Fibroblast of the conjunctiva (primary cell): ENCODE measurements at regions not wholly inside any gene's neighbourhood (a gene's known extent, or its start where the extent isn't known, plus 50 kb on each side); places are given as distances from the start of the nearest gene placed in this dataset.
A peak's percentile ranks its signal among the peaks of the same experiment; 100 is the strongest.
"Not testable (repeated sequence)": the region's sequence is repeated elsewhere in the genome, so short reads cannot be mapped to it uniquely, and the experiment has no call there.

Experiments used
- DNase-seq: peaks from one replicate; pipeline ENCODE4 v3.0.0-alpha.2; 2010; ENCODE audit warnings: low read depth

- no peak for DNase-seq
Observed at GRCh38 chr1:100597061-100597741, 59.3 kb downstream of the GPR88 start.

GRCh38 chr1:100597784-100598183 is 59.8 kb downstream of the GPR88 start:
- no peak for DNase-seq

DNA sequence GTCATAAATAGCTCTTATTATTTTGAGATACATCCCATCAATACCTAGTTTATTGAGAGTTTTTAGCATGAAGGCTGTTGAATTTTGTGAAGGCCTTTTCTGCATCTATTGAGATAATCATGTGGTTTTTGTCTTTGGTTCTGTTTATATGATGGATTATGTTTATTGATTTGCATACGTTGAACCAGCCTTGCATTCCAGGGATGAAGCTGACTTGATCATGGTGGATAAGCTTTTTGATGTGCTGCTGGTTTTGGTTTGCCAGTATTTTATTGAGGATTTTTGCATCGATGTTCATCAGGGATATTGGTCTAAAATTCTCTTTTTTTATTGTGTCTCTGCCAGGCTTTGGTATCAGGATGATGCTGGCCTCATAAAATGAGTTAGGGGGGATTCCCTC is 62.4 kb downstream of the GPR88 start:
- not testable (repeated sequence) for DNase-seq

DNA sequence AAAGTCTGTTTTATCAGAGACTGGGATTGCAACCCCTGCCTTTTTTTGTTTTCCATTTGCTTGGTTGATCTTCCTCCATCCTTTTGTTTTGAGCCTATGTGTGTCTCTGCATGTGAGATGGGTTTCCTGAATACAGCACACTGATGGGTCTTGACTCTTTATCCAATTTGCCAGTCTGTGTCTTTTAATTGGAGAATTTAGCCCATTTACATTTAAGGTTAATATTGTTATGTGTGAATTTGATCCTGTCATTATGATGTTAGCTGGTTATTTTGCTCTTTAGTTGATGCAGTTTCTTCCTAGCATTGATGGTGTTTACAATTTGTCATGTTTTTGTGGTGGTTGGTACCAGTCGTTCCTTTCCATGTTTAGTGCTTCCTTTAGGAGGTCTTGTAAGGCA is 64.1 kb downstream of the GPR88 start:
- not testable (repeated sequence) for DNase-seq

DNA sequence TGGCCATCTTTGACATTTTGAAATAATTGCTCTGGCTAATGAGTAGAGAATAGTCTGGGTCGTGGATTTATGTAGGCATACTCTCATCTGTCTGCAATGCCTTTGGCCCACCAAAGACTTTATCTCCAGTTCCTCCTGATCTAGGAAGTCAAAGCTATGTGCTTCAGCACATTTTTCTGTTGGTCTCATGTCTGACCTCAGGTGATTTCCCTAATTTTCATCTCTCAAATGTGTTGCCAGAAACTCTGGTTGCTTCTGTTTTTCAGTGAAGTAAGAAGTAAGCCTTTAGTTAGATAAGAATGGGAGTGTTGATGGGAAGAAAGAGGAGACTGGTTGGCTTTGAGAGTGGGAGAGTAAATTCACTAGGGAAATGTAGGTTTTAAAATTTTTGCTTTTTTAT is 66.4 kb downstream of the GPR88 start:
- DNase-seq = no peak

DNA sequence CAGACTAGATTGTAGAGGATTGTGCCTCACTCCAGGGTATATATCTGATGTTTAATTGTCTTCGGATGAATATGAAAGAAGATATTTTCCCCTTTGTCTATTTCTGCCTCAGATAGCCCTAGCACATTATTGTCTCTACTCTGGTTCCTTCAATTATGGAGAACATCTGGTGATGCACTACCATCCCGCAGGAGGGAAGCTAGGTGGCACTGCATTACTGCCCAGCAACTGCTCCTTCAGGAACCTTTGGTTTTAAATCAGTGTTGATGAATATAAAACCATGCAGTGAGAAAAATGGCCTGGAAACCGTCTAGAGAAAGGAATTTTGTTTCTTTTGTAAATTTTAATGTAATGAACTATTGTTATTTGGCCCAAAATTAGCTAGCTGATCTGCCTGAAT is 68.5 kb downstream of the GPR88 start:
- peak; percentile 53 for DNase-seq

GRCh38 chr1:100607628-100608240 is 69.8 kb downstream of the GPR88 start:
- no peak for DNase-seq

DNA sequence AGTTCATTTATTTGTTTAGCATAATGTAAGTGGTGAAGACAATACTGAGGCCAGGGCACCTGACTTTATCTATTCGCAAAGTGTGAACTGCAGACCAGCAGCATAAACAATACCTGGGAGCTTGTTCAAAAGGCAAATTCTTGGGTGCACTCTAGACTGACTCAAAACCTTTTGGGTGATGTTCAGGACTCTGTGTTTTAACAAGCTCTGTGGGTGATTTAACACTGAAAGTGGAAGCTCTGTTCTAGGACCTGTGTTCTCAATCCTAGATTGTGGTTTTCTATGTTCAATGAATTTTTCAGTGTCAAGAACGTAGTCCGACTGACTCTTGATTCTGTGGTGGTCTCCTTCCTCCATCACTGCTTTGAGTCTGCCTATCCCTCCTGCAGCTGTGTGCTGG is 71.9 kb downstream of the GPR88 start:
- DNase-seq = no peak

GRCh38 chr1:100611086-100611485 is 73.1 kb downstream of the GPR88 start:
- DNase-seq = no peak

DNA sequence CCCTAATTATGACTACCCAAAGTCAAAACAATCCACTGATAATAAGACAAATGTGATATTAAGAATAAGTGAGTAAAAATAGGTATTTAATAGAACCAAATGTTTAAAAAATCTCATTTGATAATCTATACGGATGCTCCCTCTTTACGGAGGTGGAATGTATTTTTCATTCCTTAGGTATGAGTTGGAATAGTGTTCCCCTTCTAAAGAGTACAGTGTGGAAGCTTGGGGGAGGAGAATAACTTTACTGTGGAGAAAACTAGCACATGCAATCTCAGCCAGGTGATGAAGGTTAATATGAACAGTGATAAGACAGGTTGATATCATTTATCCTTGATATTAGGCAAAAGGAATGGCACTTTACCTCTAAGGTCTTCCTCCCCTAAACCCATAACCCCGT is 74.6 kb downstream of the GPR88 start:
- DNase-seq = no peak

DNA sequence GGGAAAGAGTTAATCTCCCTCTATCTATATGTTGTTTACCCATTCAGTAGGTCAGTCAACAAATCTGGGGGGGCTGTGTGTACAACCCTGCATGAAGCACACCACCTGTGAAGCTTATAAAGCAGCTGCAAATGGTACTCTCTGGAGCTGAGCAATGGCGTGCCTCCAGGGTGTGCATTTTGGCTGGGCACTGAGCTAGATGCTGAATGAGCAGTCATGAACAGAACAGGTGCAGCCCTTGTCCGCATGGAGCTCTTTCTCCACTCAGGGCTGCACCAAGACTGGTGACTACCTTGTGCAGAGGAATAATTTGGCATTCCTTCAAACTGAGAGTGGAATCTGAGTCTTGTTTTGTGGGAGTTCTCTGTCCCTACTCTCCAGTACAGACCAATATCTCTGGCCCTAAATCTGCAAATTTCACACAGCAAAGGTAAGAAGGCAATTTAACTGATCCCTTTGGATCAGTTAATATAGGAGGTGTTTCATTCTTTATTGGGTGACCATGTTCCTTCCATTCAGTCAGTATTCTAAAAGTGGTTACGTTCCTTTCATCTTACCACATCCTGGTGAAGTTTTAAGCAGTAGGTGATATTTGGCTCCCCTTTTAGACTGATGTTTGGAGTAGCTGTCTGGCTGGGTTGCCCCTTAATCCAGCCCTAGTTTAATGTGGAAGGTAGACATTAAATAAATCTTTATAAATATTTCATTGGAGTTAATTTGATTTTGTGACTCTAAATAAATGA is 76.0 kb downstream of the GPR88 start:
- no peak for DNase-seq

GRCh38 chr1:100614570-100614969 is 76.6 kb downstream of the GPR88 start:
- no peak for DNase-seq

- DNase-seq = no peak
Observed at GRCh38 chr1:100615686-100616085, 77.7 kb downstream of the GPR88 start.

GRCh38 chr1:100616121-100616621 is 78.2 kb downstream of the GPR88 start:
- no peak for DNase-seq

- peak; percentile 92 for DNase-seq
Observed at GRCh38 chr1:100622037-100622436, 84.1 kb downstream of the GPR88 start.

DNA sequence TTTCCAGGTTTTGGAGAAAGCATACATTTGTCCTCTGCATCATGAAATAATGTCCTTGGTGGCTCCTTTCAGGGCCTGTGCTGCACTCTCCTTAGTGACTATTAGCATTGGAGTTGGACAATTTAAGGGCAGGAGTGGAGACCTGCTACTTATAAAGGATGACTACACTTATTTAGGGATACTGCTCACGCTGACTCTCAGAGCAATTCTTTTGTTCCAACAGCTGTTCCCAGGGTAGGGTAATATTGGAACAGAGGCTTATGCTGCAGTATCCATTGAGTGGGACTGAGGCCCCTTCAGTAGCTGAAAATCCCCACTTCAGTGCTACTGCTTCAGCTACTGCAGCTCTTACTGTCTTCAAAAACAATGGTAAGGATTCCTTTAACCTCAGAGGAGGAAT is 84.6 kb downstream of the GPR88 start:
- DNase-seq = no peak

DNA sequence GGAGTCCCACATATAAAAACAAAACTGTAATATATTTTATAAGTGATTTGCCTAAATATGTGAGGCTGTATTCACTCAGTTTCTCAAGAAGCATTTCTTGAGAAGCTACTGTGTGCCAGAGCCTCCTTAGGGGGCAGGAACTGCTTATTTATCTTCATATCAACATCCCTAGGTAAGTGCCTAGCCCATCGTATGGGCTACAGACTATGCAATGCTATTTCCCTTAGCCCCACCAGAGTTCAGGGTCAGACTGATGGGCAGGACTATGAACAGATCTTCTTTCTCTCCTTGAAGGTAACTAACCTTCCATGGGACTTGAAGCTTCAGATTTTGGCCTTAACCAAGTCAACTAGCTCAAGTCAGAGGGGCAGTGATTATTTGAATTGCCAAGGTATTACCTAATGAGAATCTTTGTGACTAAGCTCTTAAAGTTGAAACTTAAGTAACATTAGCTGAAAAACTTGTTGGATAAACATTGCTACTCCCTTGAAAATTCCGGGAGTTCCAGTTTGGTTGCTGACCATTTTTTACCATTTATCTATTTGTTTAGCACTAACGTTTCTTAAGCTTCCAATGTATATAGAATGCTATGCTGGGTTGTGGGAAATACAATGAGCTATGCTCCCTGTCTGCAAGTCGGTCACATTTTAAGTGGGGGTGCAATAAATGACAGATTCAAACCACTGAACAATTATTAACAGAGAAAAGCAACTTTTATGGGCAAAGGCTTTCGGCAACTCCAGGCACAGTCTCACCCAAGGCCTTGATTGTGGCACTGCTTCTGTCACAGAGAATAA is 85.2 kb downstream of the GPR88 start:
- DNase-seq = no peak

DNA sequence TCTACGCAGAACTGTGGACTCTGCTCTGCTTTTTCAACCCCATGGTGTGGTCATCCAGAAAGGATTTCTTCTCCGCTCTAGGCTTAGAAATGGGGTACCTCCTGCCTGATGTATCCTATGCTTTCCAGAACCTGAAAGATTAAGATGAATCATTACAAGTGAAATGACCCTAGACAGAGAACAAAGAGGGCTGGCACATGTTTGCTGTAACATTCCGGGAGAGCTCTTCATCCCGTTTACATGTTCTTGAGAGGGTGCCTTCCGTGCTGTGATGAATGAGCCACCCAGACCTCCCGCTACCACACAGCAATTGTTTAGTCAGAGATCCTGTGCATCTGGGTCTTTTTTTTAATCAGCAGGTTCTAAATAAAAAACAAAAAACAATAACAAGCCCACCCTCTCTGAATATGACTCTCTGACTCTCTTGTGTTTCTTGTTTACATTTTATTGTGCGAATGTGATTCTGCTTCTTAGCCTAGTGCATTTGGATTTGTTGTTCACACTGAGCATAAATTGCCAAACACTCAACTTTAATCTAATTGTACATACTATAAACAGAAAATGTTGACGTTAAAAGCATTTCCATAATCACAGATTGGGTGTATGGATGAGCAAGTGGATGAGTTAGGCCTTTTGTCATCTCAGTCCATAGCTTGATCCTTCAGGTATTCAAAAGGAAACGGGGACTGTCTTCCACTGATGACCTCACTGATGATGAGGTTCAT is 87.1 kb downstream of the GPR88 start:
- DNase-seq = no peak

DNA sequence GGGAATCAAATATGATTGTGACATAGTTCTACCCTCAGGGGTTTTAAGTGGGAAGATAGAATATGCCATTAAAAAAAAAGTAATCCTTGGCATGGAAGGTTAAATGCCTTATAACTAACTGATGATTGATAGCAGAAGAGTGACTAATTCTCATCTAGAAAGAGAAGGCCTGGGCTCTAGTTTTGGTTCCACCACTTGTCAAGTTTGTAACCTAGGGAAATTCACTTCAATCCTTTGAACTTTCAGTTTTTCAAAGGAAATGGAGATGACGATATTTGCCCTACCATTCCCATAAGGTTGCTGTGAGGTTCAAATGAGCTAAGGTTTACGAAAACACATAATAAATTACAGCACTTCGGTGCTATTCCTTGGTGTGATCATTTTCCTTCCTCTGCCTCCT is 88.5 kb downstream of the GPR88 start:
- no peak for DNase-seq

DNA sequence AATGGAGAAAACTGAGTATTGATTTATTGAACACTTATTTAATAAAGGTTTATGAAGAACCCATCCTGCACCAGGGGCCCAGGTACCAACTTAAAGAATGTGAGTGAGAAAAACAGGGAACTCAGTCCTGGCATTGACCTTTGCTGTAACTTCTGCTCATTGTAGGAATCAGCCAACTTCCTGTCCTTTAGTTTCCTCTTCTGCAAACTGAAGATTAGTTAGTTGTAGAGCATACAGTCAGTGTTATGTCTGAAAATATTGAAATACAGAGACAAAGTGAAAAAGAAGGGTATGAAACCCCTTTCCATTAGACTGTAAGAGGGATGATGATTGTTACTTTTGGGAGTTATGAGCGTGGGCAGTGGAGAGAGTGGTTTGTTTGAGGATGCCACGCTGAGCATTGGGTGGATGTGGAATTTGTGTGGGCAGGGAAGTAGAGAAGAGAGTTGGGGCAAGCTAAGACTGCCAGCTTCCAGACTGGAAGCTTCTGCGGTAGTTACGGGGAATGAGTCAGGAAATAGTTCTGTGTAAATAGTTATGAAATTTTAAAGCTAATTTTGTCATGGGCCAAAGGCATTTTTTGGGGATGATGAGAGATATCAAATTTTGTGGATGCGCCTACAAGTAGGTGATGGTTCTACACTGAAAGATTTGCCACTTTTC is 89.2 kb downstream of the GPR88 start:
- peak; percentile 45 for DNase-seq

- no peak for DNase-seq
Observed at GRCh38 chr1:100627936-100628335, 90.0 kb downstream of the GPR88 start.
